ENCODE measurements at regions not wholly inside any gene's neighbourhood (a gene's known extent, or its start where the extent isn't known, plus 50 kb on each side); places are given as distances from the start of the nearest gene placed in this dataset.

GRCh38 chr4:19675172-19675811 lies 576.4 kb upstream of the SLIT2 start:
- WGBS (ENCODE audit: low lambda C conversion rate): 18% methylated on average over 4 of the region's 4 CpGs
- no peak for FAIRE-seq

GRCh38 chr4:19659101-19659500 lies 592.6 kb upstream of the SLIT2 start:
- DNase-seq (ENCODE audit: low spot score) (no peak), ATAC-seq (no peak), FAIRE-seq (no peak)
- BruUV-seq (replicated peaks): no TSS peak
- H3K79me2 ChIP-seq (ENCODE audit: insufficient read depth, low read length): no peaks in the 10 kb centered on the region
- H3K36me3 ChIP-seq (replicated peaks in 1 of 2; ENCODE audit: control insufficient read depth in 1 of 2, insufficient read depth in 2 of 2, low read length in 2 of 2): no peaks in the 10 kb centered on the region
- H3K9ac ChIP-seq (ENCODE audit: insufficient read depth, low read depth, low read length): no peak overlapping the region
- in situ Hi-C loops (cut with HindIII; ENCODE audit: extremely low pct_ligation_motif_present, low pct_unique_long_range_greater_than_20kb): no loop called here
- no peaks in the 10 kb centered on the region for H4K20me1 ChIP-seq (ENCODE audit: insufficient read depth, low read length)
- no peak overlapping the region for H3K4me2 ChIP-seq (ENCODE audit: low read depth, low read length)
- intact Hi-C loops (cut with micrococcal nuclease; ENCODE audit: unreplicated experiment): no loop called here
- no peak overlapping the region for H3K27ac ChIP-seq (ENCODE audit: extremely low read length, insufficient read depth, low read length)
- WGBS (ENCODE audit: low lambda C conversion rate): 67% methylated on average over 5 of the region's 5 CpGs
- H2AFZ ChIP-seq (ENCODE audit: low read length): no peak overlapping the region
- no peaks in the 10 kb centered on the region for H3K27me3 ChIP-seq (ENCODE audit: control insufficient read depth in 1 of 2, insufficient read depth in 2 of 2, low read length in 2 of 2)
- POLR2A ChIA-PET: no interaction called here
- TF ChIP-seq ZNF75D (CRISPR knock-in tag; IDR thresholded peaks at IDR 0.05; ENCODE audit: borderline replicate concordance): no peak
- no peak for TF ChIP-seq TBX3 (IDR thresholded peaks at IDR 0.05; ENCODE audit: borderline replicate concordance)
- CTCF ChIA-PET (ENCODE audit: low intra/inter-chr PET ratio, low total read pairs): no interaction called here
- H3K4me1 ChIP-seq (ENCODE audit: insufficient read depth, low read length): no peaks in the 10 kb centered on the region
- H3K9me3 ChIP-seq (ENCODE audit: low read length): peaks cover 87% of the 10 kb centered on the region
- no peak overlapping the region for H3K4me3 ChIP-seq (replicated peaks in 1 of 3; ENCODE audit: insufficient read depth in 1 of 3, low read depth in 2 of 3, low read length in 3 of 3)

More at GRCh38 chr4:19675172-19675811, 576.4 kb upstream of the SLIT2 start:
- no peak for DNase-seq (ENCODE audit: low spot score)
- H2AFZ ChIP-seq (ENCODE audit: low read length): no peak overlapping the region
- H3K36me3 ChIP-seq (replicated peaks in 1 of 2; ENCODE audit: control insufficient read depth in 1 of 2, insufficient read depth in 2 of 2, low read length in 2 of 2): no peaks in the 10 kb centered on the region
- ATAC-seq: no peak
- no peak overlapping the region for H3K4me3 ChIP-seq (replicated peaks in 1 of 3; ENCODE audit: insufficient read depth in 1 of 3, low read depth in 2 of 3, low read length in 3 of 3)
- TF ChIP-seq ZNF296 (CRISPR knock-in tag; conservative IDR thresholded peaks at IDR 0.05) (no peak), ZBTB7B (CRISPR knock-in tag; IDR thresholded peaks at IDR 0.05) (no peak)
- ChIA-PET CTCF (ENCODE audit: low intra/inter-chr PET ratio, low total read pairs) (no interaction called here), POLR2A (no interaction called here)
- no TSS peak for BruUV-seq (replicated peaks)
- no peak overlapping the region for H3K27ac ChIP-seq (ENCODE audit: extremely low read length, insufficient read depth, low read length)
- no peak overlapping the region for H3K4me2 ChIP-seq (ENCODE audit: low read depth, low read length)
- H3K9ac ChIP-seq (ENCODE audit: insufficient read depth, low read depth, low read length): no peak overlapping the region
- intact Hi-C loops (cut with micrococcal nuclease; ENCODE audit: unreplicated experiment): no loop called here
- H3K9me3 ChIP-seq (ENCODE audit: low read length): peaks cover 80% of the 10 kb centered on the region
- in situ Hi-C loops (cut with HindIII; ENCODE audit: extremely low pct_ligation_motif_present, low pct_unique_long_range_greater_than_20kb): no loop called here
- H3K27me3 ChIP-seq (ENCODE audit: control insufficient read depth in 1 of 2, insufficient read depth in 2 of 2, low read length in 2 of 2): no peaks in the 10 kb centered on the region; a peak in 1 of 5 replicates
- no peaks in the 10 kb centered on the region for H4K20me1 ChIP-seq (ENCODE audit: insufficient read depth, low read length)
- H3K79me2 ChIP-seq (ENCODE audit: insufficient read depth, low read length): no peaks in the 10 kb centered on the region
- H3K4me1 ChIP-seq (ENCODE audit: insufficient read depth, low read length): no peaks in the 10 kb centered on the region

All from HepG2 (cell line).